ENCODE measurements at regions not wholly inside any gene's neighbourhood (a gene's known extent, or its start where the extent isn't known, plus 50 kb on each side); places are given as distances from the start of the nearest gene placed in this dataset.

GRCh38 chr15:98403169-98403568 lies 245.2 kb upstream of the IGF1R start:
- TF ChIP-seq EP300 (IDR thresholded peaks at IDR 0.05; ENCODE audit: low read depth) (no peak), POLR2A (IDR thresholded peaks at IDR 0.05) (no peak), POLR2AphosphoS5 (IDR thresholded peaks at IDR 0.05) (no peak)
- no peak overlapping the region for H3K27ac ChIP-seq
- no peaks in the 10 kb centered on the region for H3K36me3 ChIP-seq
- H3K4me1 ChIP-seq, result no peaks in the 10 kb centered on the region
- in situ Hi-C loops (cut with MboI; ENCODE audit: low pct_ligation_motif_present in 1 of 4, low pct_unique_long_range_greater_than_20kb in 1 of 4, low sequenced_read_pairs in 3 of 4), result loop anchor here in 1 of 4 donors (25.0 kb wide), 1 partner anchor 491 kb away; no protein-coding TSS in a partner anchor
- intact Hi-C loops (cut with DNase I; ENCODE audit: low total_unique reads), result no loop called here
- H3K27me3 ChIP-seq, result no peaks in the 10 kb centered on the region
- WGBS, 2 donors (ENCODE audit: low coverage in 1 of 2), result 90 to 100% methylated on average over 1 to 5 of the region's 5 CpGs
- H3K4me3 ChIP-seq, result no peak overlapping the region
- H3K9me3 ChIP-seq, result no peaks in the 10 kb centered on the region
- no peak for DNase-seq

GRCh38 chr15:98403569-98403968 lies 244.8 kb upstream of the IGF1R start:
- TF ChIP-seq POLR2A (IDR thresholded peaks at IDR 0.05), result no peak
- no peak for TF ChIP-seq CTCF (IDR thresholded peaks at IDR 0.05)
- TF ChIP-seq EP300 (IDR thresholded peaks at IDR 0.05; ENCODE audit: low read depth), result no peak
- no peak for TF ChIP-seq POLR2AphosphoS5 (IDR thresholded peaks at IDR 0.05)
- Histone ChIP-seq H3K9me3 (no peaks in the 10 kb centered on the region), H3K36me3 (no peaks in the 10 kb centered on the region), H3K27me3 (no peaks in the 10 kb centered on the region), H3K4me3 (no peak overlapping the region), H3K4me1 (no peaks in the 10 kb centered on the region), H3K27ac (no peak overlapping the region)
- in situ Hi-C loops (cut with MboI; ENCODE audit: low pct_ligation_motif_present in 1 of 4, low pct_unique_long_range_greater_than_20kb in 1 of 4, low sequenced_read_pairs in 3 of 4), result loop anchor here in 1 of 4 donors (25.0 kb wide), 1 partner anchor 491 kb away; no protein-coding TSS in a partner anchor
- intact Hi-C loops (cut with DNase I; ENCODE audit: low total_unique reads), result no loop called here
- no peak for DNase-seq
- WGBS, 2 donors (ENCODE audit: low coverage in 1 of 2), result 72 to 86% methylated on average over 6 to 13 of the region's 13 CpGs

GRCh38 chr15:98405013-98405412 lies 243.3 kb upstream of the IGF1R start:
- Histone ChIP-seq H3K9me3 (no peaks in the 10 kb centered on the region), H3K27me3 (no peaks in the 10 kb centered on the region), H3K4me3 (no peak overlapping the region), H3K27ac (no peak overlapping the region), H3K36me3 (no peaks in the 10 kb centered on the region), H3K4me1 (no peaks in the 10 kb centered on the region)
- 60 to 69% methylated on average over 1 to 2 of the region's 2 CpGs for WGBS, 2 donors (ENCODE audit: low coverage in 1 of 2)
- intact Hi-C loops (cut with DNase I; ENCODE audit: low total_unique reads) (no loop called here), in situ Hi-C loops (cut with MboI; ENCODE audit: low pct_ligation_motif_present in 1 of 4, low pct_unique_long_range_greater_than_20kb in 1 of 4, low sequenced_read_pairs in 3 of 4) (loop anchor here in 1 of 4 donors (25.0 kb wide), 1 partner anchor 493 kb away; no protein-coding TSS in a partner anchor)
- TF ChIP-seq POLR2AphosphoS5 (IDR thresholded peaks at IDR 0.05) (no peak), CTCF (IDR thresholded peaks at IDR 0.05) (no peak)
- DNase-seq, result no peak

GRCh38 chr15:98408231-98408630 lies 240.1 kb upstream of the IGF1R start:
- no peak for DNase-seq
- intact Hi-C loops (cut with DNase I; ENCODE audit: low total_unique reads) (no loop called here), in situ Hi-C loops (cut with MboI; ENCODE audit: low pct_ligation_motif_present in 1 of 4, low pct_unique_long_range_greater_than_20kb in 1 of 4, low sequenced_read_pairs in 3 of 4) (loop anchor here in 1 of 4 donors (25.0 kb wide), 1 partner anchor 496 kb away; no protein-coding TSS in a partner anchor)
- no peak for TF ChIP-seq POLR2A (IDR thresholded peaks at IDR 0.05)
- no peak for TF ChIP-seq POLR2AphosphoS5 (IDR thresholded peaks at IDR 0.05)
- no peak for TF ChIP-seq EP300 (IDR thresholded peaks at IDR 0.05; ENCODE audit: low read depth)
- no peak for TF ChIP-seq CTCF (IDR thresholded peaks at IDR 0.05)
- Histone ChIP-seq H3K27ac (no peak overlapping the region), H3K9me3 (no peaks in the 10 kb centered on the region), H3K4me1 (no peaks in the 10 kb centered on the region), H3K27me3 (no peaks in the 10 kb centered on the region), H3K4me3 (no peak overlapping the region), H3K36me3 (no peaks in the 10 kb centered on the region)
- 88 to 89% methylated on average over 8 to 9 of the region's 9 CpGs for WGBS, 2 donors (ENCODE audit: low coverage in 1 of 2)

GRCh38 chr15:98410328-98410727 lies 238.0 kb upstream of the IGF1R start:
- Histone ChIP-seq H3K4me3 (no peak overlapping the region), H3K9me3 (no peaks in the 10 kb centered on the region), H3K4me1 (no peaks in the 10 kb centered on the region), H3K36me3 (no peaks in the 10 kb centered on the region), H3K27ac (no peak overlapping the region), H3K27me3 (no peaks in the 10 kb centered on the region)
- WGBS, 2 donors (ENCODE audit: low coverage in 1 of 2), result 87 to 88% methylated on average over 2 of the region's 2 CpGs
- in situ Hi-C loops (cut with MboI; ENCODE audit: low pct_ligation_motif_present in 1 of 4, low pct_unique_long_range_greater_than_20kb in 1 of 4, low sequenced_read_pairs in 3 of 4) (loop anchor here in 2 of 4 donors (10.0 to 25.0 kb wide), 2 partner anchors 106 to 498 kb away; no protein-coding TSS in a partner anchor), intact Hi-C loops (cut with DNase I; ENCODE audit: low total_unique reads) (no loop called here)
- no peak for DNase-seq
- TF ChIP-seq POLR2AphosphoS5 (IDR thresholded peaks at IDR 0.05), result no peak
- TF ChIP-seq POLR2A (IDR thresholded peaks at IDR 0.05), result no peak
- TF ChIP-seq EP300 (IDR thresholded peaks at IDR 0.05; ENCODE audit: low read depth), result no peak
- no peak for TF ChIP-seq CTCF (IDR thresholded peaks at IDR 0.05)
